Fibroblast of skin of right quadriceps (primary cell): ENCODE measurements at regions not wholly inside any gene's neighbourhood (a gene's known extent, or its start where the extent isn't known, plus 50 kb on each side); places are given as distances from the start of the nearest gene placed in this dataset.
"Not testable (repeated sequence)": the region's sequence is repeated elsewhere in the genome, so short reads cannot be mapped to it uniquely, and the experiment has no call there.

Experiments
- DNase-seq: peaks from one replicate; pipeline ENCODE4 v3.0.0-alpha.2; 2013

DNA sequence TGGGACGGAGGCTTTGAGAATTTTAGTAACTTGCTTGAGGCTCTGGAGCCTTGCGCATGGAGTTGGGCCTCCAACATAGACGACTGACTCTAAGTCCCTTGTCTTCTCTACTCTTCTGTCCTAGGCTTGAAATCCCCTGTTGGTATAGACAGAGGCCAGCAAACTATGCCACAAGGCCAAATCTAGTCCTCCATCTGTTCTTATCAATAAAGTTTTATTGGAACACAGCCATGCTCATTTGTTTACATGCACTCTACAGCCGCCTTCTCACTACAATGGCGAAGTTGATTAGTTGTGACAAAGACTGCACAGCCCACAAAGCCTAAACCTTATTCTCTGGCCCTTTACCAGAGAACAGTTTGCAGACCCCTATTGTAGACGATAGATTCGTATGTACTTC, 174.1 kb upstream of the ZFP64 start:
- no peak for DNase-seq

DNA sequence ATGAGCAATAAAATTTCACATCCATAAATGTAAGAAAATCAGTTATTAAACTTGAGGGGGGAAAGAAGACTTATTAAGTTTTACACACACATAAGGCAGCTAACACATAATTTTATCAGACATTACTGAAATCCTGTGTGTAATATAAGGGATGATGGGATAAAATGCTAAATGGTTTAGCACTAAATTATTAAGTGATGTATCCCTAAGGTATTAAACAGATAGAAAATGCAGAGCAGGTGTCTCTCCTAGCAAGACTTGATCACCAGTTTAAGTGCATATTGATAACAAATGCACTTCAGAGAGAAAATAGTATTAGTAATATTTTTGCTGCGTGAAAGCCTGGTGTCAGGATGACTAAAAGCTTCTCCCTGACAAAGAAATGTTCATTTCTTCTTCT, 172.8 kb upstream of the ZFP64 start:
- no peak for DNase-seq

DNA sequence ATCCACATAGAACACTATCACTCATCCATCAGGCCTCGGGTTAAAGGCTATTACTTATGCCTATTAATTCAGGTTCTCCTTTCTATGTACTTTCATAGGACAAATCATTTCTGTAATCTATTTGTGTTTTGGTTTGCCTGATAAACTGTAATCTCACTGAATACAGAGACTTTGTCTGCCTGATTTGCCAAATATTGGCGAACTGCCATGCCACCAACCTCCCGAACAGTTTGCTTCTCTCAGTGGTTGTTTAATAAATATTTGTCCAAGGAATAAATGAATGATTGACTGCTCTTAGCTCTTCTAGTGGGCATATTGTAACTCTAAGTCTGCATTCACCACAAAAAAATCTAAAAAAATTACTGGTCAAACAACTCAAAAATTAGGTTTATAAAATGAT, 170.1 kb upstream of the ZFP64 start:
- no peak for DNase-seq

DNA sequence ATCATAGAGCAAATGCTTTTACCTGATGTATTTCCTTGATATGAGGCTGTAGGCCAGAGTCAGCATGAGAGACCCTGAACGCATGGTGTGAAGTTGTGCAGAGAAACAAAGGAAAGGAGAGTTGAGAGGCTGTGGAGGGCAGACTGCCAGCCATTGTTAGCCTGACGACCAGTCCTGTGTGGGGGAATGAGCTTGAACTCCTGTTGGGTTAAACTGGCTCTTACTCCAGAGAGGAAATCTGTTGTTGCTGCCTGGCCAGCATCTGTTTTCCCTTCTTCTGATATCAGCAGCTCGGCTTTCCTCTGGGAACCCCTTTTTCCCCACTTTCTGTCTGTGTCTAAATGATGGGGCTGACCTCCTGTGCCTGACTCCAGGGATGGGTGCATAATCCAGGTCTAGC, 158.2 kb upstream of the ZFP64 start:
- no peak for DNase-seq

DNA sequence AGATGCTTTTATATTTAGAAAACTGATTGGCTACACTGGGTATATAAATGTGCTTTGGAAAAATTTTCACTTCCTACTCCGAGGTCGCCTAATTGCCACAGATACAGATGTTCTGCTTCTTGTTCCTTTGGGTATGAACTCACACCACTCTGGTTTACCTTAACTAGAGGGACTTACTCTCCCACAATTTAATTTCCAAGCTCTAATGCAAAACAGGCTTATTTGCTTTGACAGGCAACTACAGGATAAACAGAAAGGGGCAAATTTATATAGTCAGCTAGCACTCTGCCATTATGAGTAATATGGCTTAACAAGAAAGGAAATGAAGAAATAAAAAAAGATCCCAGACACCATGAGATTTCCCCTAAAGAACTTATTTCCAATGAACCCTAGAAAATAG, 156.9 kb upstream of the ZFP64 start:
- DNase-seq, result no peak

DNA sequence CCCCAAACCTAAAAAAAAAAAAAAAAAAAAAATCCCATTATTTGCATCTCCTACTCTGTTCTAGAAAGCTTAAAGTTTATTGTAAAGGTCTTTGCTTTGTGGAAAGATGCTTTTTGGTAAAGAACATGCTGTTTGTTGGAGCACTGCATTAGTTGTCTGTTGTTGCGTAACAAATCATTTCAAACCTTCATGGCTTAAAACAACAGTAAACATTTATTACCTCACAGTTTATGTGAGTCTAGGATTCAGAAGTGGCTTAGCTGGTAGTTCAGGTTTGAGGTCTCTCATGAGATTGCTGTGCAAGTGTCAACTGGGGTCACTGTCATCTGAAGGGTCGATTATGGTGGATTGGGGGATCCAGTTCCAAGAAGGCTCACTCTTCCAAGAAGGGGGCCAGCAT, 155.2 kb upstream of the ZFP64 start:
- no peak for DNase-seq

DNA sequence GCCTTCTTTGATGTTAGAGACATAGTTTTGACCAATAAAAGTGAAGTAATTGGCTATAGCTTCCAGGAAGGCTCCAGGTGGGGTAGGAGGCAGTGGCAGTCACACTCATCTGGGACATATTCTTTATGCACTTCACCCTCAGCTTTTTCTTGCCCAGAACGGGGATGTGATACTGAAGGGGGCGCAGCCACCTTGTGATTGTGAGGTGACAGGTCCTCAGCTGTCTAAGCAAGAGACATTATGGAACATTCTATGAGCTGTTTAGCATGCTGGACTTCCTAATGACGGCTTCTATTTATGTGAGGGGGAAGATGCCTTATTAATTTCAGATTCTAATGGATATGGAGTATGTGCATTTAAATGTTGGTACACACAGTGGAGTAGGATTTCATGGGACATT, 151.3 kb upstream of the ZFP64 start:
- DNase-seq, result no peak

DNA sequence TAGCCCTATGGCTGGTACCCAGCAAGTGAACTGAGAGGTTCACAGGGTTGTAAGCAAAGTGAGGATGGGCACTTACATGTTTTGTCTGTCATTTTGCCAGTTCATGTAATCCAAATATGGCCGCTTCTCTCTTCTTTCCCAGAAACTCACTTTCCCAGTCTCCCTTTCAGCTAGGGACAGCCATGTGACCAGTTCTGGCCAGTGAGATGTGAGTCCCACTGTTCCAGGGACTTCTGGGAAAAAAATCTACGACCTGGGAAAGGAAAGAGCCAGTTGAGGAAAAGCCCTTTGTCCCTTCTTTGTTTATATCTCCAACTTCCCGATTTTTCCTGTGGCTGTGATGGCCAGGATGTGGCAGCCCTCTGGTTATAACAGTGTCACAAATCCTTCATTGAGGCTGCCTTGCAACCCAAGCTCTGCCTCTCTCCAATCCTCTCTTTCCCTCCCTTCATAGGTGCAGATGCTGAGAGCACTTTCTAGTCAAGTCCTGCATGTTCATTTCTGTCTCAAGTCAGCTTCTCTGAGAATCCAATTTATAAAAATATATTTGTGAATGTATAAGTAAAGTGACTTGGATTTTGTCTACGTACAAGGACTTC, 148.6 kb upstream of the ZFP64 start:
- no peak for DNase-seq

DNA sequence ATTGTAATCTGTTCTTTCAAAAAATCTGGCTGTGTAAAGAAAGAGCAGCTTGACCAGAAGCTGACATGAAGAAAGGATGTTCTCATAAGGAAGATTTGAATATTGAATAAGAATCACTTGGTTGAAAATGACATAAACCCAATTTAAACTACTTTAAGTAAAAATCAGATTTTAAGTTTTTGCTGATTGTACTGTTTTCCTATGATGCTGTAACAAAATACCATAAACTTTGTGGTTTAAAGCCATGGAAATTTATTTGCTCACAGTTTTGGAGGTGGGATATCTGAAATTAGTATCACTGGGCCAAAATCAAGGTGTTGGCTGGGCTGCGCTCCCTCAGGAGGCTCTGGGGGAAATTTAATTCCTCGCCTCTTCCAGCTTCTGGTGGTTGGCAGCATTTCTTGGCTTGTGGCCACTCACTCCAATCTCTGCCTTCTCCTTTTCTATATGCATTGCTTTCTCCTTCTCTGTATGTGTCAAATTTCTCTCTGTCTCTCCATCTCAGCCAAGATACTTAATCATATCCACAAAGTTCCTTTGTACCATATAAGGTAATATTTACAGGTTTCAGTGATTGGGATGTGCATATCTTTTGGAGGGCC, 141.2 kb upstream of the ZFP64 start:
- no peak for DNase-seq

DNA sequence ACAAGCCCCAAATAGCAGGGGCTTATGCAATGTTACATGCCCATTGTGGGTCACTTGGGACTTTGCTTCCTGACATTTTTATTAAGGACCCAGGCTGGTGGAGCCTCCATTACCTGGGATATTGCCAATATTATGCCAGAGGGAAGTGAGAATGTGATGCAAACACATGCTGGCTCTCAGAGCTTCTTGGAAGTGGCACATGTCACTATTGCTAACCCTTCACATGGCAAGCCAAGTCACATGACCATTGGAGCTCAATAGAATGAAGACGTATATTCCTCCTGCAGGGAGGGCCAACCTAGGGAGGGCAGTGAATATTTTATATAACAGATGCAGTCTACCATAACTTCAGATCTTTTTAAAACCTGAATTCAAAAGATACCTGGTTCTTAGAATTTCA, 140.7 kb upstream of the ZFP64 start:
- DNase-seq, result no peak

DNA sequence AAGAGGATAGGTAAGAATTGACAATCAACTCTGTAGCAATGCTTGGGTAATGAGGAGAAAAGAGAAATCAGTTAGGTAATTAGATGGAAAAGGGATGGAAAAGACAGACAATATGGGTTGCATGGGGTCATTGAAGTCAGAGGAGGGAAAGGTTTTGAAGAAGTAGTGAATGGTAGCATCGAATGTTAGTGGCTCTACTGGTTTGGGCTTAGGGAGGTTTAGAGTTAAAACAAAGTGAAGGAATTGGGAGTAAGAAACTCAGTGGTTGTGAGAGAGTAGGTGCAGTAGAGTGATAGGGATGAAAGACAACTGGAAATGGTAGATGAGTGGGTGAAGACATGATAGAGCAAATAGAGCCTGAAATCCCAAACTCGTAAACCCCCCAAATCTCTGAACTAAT, 140.1 kb upstream of the ZFP64 start:
- DNase-seq, result no peak

DNA sequence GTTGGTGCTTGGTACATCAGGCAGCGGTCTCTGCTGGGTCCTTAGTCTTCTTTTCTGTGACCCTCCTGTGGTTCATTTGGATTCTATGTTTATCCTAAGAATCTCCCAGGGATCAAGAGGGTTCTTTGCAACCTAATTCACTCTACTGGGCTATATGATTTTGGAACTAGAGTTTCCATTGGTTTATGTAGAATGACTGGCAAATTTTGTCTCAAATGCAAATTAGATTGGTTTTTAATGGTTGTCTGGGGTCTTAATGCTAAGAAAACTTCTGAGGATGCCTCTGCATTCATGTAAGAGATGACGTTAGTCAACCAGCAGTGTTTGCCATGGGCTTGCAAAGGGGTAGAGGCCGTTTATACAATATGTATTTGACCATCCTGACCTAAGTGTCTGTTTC, 129.8 kb upstream of the ZFP64 start:
- no peak for DNase-seq

DNA sequence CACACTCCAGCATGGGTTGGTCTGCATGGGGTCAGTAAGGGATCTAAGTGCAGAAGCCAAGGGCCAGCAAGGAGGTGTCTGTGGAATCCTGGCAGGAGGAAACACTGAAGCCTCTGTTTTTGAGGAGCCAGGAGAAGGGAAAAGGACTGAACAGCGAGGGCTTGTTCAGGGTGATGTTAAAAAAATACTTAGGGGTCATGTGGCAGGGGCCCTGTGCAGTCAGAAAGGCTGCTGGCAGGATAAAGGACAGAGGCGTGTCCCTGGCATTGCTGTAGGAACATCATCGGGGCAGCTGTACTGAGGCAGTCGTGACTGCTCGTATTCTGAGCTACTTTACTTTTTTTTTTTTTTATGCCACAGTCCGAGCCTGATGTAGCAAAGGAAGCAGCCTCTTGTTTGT, 127.1 kb upstream of the ZFP64 start:
- DNase-seq, result no peak

DNA sequence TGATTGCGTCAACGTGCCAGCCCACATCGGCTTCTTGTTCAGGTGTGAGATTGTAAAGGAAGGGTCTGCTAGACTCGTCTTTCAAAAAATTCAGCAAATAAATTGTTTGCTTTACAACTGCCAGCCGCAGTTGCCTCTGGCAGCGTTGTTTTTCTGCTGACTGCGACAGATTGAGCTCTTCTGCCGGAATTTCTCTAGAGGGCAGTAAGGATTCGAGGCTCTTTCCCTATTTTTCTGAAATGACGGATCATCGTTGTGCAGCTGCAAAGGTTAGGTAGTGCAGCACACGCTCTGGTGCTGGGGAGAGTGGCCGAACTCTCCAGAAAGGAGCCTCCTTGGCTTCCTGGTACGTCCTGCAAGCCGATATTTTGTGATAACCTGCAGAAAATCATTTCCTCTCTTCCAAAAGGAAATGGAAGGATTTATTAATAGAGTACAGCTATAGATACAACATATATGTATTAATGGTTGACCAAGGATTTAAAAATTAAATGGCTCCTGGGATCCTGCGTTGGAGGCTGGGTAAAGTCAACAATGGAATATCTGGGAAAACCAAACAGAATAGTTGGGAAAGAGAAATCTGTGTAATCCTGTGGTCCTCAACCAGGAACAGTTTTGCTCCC, 121.9 kb upstream of the ZFP64 start:
- DNase-seq, result peak; percentile 68

DNA sequence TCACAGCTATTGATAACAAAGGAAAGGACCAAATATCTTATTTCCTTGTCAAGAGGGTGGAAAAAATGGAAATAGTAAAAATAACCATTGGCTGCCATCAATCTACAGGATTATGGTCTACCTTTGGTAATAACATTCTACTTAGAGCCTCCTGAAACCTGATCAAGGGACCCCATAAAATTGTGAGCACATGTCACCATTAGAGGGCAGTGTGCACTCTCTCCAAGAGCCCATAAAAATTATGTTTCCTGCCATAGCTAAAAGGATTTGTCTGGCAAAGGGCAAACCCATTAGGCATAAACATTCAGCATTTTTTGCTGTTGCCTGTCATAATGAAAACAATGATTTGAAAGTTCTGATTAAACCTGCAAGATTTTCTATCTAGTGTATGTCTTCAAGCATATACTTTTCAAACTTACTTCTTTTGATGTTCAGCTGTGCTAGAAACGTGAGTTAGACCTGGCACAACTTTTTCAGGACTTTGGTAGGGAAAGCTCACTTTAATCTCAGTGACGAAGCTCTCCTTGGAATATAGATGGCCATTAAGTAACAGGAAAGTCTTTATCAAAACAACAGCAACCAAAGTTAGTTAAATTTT, 120.7 kb upstream of the ZFP64 start:
- peak; percentile 72 for DNase-seq

DNA sequence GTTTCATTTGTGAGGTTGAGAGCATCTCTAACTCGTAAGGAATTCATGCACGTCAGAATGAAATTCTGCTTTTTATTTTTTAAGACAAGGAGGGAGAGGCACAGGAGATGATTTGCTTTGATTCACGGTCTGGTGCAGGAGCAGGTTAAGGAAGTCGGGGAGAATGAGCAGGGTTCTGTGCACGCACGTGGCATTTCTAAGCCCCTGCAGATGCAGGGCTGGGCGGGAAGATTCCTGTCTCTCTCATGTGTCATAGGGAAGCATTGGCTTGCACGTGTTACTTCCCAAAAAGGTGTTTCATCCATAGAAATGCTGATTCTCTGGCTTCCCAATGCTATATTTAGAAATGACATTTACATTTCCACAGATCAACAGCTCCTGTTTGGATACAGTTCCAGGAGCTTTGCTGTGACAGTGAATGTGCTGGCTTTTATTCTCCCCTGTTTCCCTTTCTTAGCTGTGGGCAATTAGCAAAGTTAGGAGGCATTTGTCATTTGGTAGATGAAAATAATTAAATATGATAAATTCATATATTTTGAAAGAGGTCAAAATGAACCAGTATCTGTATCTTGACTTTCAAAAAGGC, 119.7 kb upstream of the ZFP64 start:
- DNase-seq, result no peak

DNA sequence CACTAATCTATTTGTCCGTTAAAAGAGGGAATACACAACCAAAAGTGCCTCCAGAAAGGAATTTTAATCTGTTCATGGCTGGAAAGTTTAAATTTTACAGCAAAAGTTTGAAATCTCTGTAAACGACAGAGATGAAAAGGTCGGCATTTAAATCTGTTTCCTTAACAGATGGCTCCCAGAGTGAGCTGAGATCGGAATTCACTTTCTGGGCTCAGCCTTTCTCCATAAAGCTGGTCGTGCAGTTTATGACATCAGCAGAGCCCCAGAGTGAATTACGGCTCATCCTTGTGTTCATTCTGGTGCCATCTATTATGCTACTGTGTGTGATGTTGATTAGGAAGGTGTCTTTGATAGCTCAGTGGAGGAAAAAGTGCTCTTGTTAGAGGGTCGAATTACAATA, 117.6 kb upstream of the ZFP64 start:
- DNase-seq, result peak; percentile 26

DNA sequence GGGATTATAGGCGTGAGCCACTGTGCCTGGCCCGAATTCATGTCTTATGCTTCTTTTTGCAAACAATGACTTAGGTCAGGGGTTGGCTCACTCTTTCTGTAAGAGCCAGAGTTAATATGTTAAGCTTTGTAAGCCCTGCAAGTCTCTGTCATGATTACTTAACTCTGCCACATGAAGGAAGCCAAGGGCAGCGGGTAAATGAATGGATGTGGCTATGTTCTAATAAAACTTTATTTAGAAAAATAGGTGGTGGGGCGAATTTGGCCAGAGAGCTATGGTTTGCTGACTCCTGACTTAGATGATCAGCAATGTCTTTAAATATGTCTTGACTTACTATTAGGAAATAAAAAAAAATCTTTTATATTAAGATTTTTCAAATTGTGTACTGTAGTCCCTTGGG, 114.9 kb upstream of the ZFP64 start:
- DNase-seq, result no peak

DNA sequence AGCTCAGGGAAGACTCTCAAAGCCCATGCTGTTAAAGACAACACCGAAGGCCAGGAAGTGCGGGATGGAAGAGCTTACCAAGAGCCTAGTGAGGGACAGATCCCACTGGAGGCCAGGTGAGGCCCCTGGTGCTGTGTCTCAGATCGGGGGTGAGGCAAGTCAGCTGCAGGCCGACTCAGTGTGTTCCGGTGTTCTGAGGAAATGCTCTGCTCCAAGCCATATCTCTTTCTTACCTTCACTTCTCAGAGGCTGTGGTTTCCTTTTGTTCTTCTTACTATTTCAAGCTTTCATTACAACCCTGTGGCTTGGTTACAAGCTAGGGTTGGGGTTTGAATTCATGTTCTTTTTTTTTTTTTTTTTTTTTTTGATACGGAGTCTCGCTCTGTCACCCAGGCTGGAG, 114.3 kb upstream of the ZFP64 start:
- DNase-seq, result no peak

DNA sequence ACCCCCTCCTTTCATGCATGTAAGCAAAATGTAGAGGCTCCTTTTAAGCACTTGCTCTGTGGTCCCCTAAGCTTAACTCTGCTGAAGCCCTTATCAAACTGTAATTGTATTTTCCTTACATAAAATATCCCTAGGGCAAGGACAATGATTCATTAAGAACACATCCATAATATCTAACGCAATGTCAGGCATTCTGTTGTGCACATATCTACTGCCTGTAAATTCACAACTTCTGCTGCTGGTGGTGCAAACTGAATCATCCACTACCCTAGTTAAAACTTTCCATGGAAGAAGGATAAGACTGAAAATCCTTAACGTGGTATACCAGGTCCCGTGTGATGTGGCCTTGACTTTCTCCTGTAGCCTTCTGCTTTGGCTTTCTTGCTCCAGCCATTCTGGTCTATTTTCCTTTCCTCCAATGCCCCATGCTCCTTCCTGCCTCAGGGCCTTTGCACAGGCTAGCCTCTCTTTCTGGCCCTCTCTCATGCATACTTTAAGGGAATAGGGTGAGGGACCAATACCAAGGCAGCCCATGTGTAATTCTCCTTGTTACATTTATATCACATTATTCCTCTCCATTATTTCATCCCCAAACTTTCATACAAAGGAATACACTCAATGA, 113.6 kb upstream of the ZFP64 start:
- DNase-seq, result peak; percentile 11

DNA sequence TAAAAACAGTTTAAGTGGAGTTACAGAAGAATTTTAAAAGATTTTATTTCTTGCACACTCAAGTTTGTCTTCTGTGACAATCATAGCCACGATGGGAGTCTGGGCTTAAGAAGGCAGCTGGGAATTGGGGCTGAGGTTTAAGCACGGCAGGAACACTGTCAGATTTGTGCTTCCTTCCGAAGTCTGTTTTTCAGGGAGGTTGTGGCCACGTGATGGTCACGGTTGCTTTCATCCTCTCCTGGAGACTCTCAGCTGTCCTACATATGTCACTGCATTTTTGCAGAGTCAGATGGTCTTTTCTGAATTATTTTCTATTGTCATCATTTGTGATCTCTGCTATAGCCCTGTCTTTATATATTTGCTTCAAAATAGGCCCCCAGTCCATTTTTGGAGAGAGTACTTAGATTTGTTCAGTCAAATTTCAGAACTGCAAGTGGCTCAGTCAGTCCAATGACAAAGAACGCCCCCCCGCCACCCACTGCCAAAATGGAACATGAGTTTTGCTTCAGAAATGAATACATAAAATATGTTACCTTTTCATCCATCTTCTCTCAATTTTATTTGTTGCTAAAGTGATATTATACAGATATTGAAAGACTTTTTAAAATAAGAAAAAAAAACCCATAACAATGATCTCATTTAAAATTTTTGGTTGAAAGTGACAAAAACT, 111.8 kb upstream of the ZFP64 start:
- no peak for DNase-seq

DNA sequence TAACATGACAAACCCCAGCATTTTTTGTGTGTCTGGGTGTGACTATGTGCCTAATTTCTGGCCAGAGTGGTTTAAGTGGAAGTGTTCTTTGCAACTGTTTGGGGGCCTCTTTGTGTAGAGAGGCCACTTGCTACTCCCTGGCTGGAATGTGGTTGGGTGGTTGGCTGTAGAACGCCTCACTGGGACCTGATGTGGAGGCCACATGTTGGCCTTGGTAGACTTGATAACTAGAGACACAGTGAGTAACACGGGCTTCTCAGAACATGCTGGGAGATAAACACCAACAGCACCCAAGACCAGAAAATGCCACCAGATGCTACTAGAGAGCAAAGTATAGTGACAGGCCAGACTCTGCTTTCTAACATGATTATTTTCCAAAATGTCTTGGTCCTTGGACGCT, 111.2 kb upstream of the ZFP64 start:
- no peak for DNase-seq

DNA sequence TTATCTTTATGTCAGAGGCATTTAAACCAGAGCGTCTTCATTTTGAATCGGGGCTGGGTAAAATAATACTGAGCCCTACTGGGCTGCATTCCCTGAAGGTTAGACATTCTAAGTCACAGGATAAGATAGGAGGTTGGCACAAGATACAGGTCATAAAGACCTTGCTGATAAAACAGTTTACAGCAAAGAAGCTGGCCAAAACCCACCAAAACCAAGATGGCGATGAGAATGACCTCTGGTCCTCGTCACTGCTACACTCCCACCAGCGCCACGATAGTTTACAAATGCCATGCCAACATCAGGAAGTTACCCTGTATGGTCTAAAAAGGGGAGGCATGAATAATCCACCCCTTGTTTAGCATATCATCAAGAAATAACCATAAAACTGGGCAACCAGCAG, 110.5 kb upstream of the ZFP64 start:
- DNase-seq, result not testable (repeated sequence)
